Astrocyte of the cerebellum (primary cell): ENCODE measurements at regions not wholly inside any gene's neighbourhood (a gene's known extent, or its start where the extent isn't known, plus 50 kb on each side); places are given as distances from the start of the nearest gene placed in this dataset.
"Not testable (repeated sequence)": the region's sequence is repeated elsewhere in the genome, so short reads cannot be mapped to it uniquely, and the experiment has no call there.

ENCODE experiments used
- DNase-seq: peaks from one replicate; pipeline ENCODE4 v3.0.0-alpha.2; 2011; ENCODE audit warnings: low read depth
- H3K4me3 ChIP-seq: 2 replicates; pipeline ENCODE4 v1.5.1; 2011; ENCODE audit warnings: mild to moderate bottlenecking, low read depth, low read length, moderate library complexity
- in situ Hi-C: cut with HindIII; loops from 2 replicates; pipeline ENCODE4 v1.10.0; 2017; ENCODE audit warnings: low sequenced_read_pairs
- TF ChIP-seq, protein P1 (sequence below): IDR thresholded peaks from 2 replicates; pipeline ENCODE4 v1.5.1; 2012; ENCODE audit warnings: low read length, low read depth, moderate library complexity, mild to moderate bottlenecking; ENCODE audit errors: missing control alignments

GRCh38 chr1:94666797-94667196 lies 125.2 kb upstream of the F3 start:
- H3K4me3 ChIP-seq, result no peak overlapping the region
- in situ Hi-C loops, result no loop called here
- TF ChIP-seq, protein P1, sequence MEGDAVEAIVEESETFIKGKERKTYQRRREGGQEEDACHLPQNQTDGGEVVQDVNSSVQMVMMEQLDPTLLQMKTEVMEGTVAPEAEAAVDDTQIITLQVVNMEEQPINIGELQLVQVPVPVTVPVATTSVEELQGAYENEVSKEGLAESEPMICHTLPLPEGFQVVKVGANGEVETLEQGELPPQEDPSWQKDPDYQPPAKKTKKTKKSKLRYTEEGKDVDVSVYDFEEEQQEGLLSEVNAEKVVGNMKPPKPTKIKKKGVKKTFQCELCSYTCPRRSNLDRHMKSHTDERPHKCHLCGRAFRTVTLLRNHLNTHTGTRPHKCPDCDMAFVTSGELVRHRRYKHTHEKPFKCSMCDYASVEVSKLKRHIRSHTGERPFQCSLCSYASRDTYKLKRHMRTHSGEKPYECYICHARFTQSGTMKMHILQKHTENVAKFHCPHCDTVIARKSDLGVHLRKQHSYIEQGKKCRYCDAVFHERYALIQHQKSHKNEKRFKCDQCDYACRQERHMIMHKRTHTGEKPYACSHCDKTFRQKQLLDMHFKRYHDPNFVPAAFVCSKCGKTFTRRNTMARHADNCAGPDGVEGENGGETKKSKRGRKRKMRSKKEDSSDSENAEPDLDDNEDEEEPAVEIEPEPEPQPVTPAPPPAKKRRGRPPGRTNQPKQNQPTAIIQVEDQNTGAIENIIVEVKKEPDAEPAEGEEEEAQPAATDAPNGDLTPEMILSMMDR, result no peak

DNA sequence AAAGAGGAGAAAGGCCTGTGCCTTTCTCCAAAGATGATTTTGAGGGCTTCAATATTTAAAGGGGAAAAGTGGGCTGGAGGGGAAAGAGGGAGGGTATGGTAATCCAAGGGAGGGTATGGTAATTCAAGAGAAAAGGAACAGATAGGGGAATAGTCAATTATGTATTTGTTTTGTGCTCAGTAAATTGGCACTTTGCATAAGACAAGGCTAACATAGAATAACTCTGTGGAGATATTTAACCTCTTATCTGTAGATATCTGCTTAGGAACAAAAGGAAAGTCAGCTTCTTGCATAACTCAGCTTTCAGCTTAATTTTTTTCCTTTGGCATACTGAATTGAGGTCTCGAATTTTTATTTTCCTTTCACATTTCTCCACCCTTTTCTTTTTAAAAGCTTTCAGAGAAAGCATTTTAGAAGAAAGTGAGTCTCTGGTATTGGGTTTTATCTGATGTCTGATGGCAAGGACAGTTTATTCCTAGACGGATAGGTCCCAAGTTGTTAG lies 119.9 kb upstream of the F3 start:
- DNase-seq, result no peak
- TF ChIP-seq, protein P1, result no peak
- no peak overlapping the region for H3K4me3 ChIP-seq
- in situ Hi-C loops, result no loop called here

More at GRCh38 chr1:94666797-94667196, 125.2 kb upstream of the F3 start:
- no peak for DNase-seq

DNA sequence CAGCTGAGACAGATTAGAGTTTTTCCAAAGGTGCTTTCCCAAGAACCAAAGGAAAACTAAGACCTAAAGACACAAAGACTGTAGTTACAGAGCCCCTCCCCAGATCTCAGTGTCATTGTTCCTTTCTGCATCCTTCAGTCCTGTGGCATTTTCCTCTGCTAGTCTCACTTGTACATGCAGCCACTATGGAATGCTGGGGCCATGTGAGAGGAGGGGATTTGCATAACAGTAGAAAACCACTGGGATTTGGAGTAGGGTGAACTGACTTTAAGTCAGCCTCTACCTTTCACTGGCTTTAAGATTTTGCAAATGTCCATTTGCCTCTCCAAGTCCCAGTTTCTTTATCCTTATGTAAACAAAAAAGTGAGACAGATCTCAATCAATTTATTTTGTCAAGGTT lies 119.4 kb upstream of the F3 start:
- no peak overlapping the region for H3K4me3 ChIP-seq
- in situ Hi-C loops, result no loop called here
- DNase-seq, result no peak
- TF ChIP-seq, protein P1, result no peak

- no peak overlapping the region for H3K4me3 ChIP-seq
- in situ Hi-C loops, result no loop called here
- TF ChIP-seq, protein P1, result no peak
- DNase-seq, result no peak
Observed at GRCh38 chr1:94660258-94660657, 118.7 kb upstream of the F3 start.

GRCh38 chr1:94659202-94659601 lies 117.6 kb upstream of the F3 start:
- in situ Hi-C loops, H3K4me3 ChIP-seq, DNase-seq: not testable (repeated sequence)

- TF ChIP-seq, protein P1, result no peak
- H3K4me3 ChIP-seq, result no peak overlapping the region
- in situ Hi-C loops, result no loop called here
- no peak for DNase-seq
Observed at GRCh38 chr1:94658221-94658620, 116.7 kb upstream of the F3 start.

DNA sequence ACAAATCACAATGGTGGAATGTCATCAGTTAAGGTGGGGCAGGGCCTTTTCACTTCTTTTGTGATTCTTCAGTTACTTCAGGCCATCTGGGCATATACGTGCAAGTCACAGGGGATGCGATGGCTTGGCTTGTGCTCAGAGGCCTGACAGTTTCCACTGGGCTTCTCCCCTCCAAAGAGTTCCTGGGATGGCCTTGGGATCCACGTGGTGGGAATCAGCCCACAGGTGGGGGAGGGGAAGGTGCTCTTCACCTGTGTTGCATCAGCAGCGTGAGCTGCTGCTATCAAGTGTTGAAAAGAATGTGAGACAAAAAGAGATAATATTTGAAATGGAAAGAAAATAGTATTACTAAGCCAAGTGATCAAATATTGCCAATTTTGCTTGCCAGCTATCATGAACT lies 116.2 kb upstream of the F3 start:
- DNase-seq, in situ Hi-C loops, H3K4me3 ChIP-seq: not testable (repeated sequence)

GRCh38 chr1:94656967-94657366 lies 115.4 kb upstream of the F3 start:
- TF ChIP-seq, protein P1, result no peak
- DNase-seq, result no peak
- H3K4me3 ChIP-seq, result no peak overlapping the region
- in situ Hi-C loops, result no loop called here
